Activated naive CD8-positive, alpha-beta T cell treated with anti-CD3 and anti-CD28 coated beads, Interleukin-2, amount 50 U/mL, for 24 hours (primary cell): ENCODE measurements at regions not wholly inside any gene's neighbourhood (a gene's known extent, or its start where the extent isn't known, plus 50 kb on each side); places are given as distances from the start of the nearest gene placed in this dataset.

Experiments
- ATAC-seq: fragments of 150-1000 bp; cut with Tn5 transposase; one replicate; pipeline ENCODE4 v1.10.0; 2021
- DNase-seq: peaks from one replicate; pipeline ENCODE4 v3.0.0; 2021
- H3K27ac Mint-ChIP-seq: one replicate; pipeline ENCODE4 v1.8.0; 2021; ENCODE audit warnings: mild to moderate bottlenecking, mixed read lengths
- H3K27me3 Mint-ChIP-seq: one replicate; pipeline ENCODE4 v1.8.0; 2021; ENCODE audit warnings: mixed read lengths
- H3K36me3 Mint-ChIP-seq: one replicate; pipeline ENCODE4 v1.8.0; 2021; ENCODE audit warnings: low read depth, mixed read lengths
- H3K4me1 Mint-ChIP-seq: one replicate; pipeline ENCODE4 v1.8.0; 2021; ENCODE audit warnings: mixed read lengths
- H3K4me3 Mint-ChIP-seq: one replicate; pipeline ENCODE4 v1.8.0; 2021; ENCODE audit warnings: mild to moderate bottlenecking, moderate library complexity, mixed read lengths
- H3K9me3 Mint-ChIP-seq: one replicate; pipeline ENCODE4 v1.8.0; 2021; ENCODE audit warnings: mixed read lengths

GRCh38 chr20:37581246-37581645 lies 53.6 kb upstream of the BLCAP start:
- Mint-ChIP-seq H3K4me1 (no peaks in the 10 kb centered on the region), H3K36me3 (no peaks in the 10 kb centered on the region), H3K27me3 (peaks cover 24% of the 10 kb centered on the region), H3K4me3 (no peak overlapping the region), H3K27ac (no peak overlapping the region), H3K9me3 (peaks cover 6% of the 10 kb centered on the region)
- ATAC-seq (no peak), DNase-seq (no peak)

GRCh38 chr20:37580069-37580468 lies 52.4 kb upstream of the BLCAP start:
- Mint-ChIP-seq H3K4me3 (no peak overlapping the region), H3K27me3 (peaks cover 19% of the 10 kb centered on the region)

GRCh38 chr20:37579106-37579505 lies 51.4 kb upstream of the BLCAP start:
- no peak for DNase-seq
- Mint-ChIP-seq H3K27ac (no peak overlapping the region), H3K27me3 (peaks cover 19% of the 10 kb centered on the region), H3K4me3 (no peak overlapping the region), H3K9me3 (no peaks in the 10 kb centered on the region), H3K4me1 (no peaks in the 10 kb centered on the region), H3K36me3 (no peaks in the 10 kb centered on the region)
- no peak for ATAC-seq

More at GRCh38 chr20:37580069-37580468, 52.4 kb upstream of the BLCAP start:
- H3K4me1 Mint-ChIP-seq: no peaks in the 10 kb centered on the region
- no peak overlapping the region for H3K27ac Mint-ChIP-seq
- ATAC-seq (no peak), DNase-seq (no peak)
- no peaks in the 10 kb centered on the region for H3K9me3 Mint-ChIP-seq
- no peaks in the 10 kb centered on the region for H3K36me3 Mint-ChIP-seq

DNA sequence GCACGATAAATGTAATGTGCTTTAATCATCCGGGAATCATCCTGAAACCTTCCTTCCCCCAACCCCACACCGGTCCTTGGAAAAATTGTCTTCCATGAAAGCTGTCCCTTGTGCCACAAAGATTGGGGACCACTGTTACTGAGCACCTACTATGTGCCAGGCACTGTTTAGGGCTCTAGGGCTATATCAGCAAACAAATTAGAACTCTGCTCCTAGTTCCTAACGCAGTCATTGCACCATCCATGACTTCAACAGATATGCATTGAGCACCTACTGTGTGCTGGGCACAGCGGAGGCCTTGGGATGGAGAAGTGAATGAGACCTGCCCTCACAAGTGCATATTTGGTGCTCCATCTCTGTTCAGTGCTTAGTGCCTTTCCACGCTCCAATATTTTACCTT lies 50.3 kb upstream of the BLCAP start:
- Mint-ChIP-seq H3K4me3 (no peak overlapping the region), H3K36me3 (no peaks in the 10 kb centered on the region), H3K27me3 (peaks cover 24% of the 10 kb centered on the region), H3K9me3 (no peaks in the 10 kb centered on the region), H3K4me1 (no peaks in the 10 kb centered on the region), H3K27ac (no peak overlapping the region)
- DNase-seq (no peak), ATAC-seq (no peak)
